ENCODE measurements at regions not wholly inside any gene's neighbourhood (a gene's known extent, or its start where the extent isn't known, plus 50 kb on each side); places are given as distances from the start of the nearest gene placed in this dataset.

GRCh38 chr2:62309465-62310091, 113.7 kb downstream of the B3GNT2 start:
- intact Hi-C loops (cut with micrococcal nuclease), result loop anchor here (10.0 kb wide), 1 partner anchor 315 kb away; no protein-coding TSS in a partner anchor
- Histone ChIP-seq H3K79me2 (ENCODE audit: insufficient read depth, low read length) (no peaks in the 10 kb centered on the region), H3K9me3 (ENCODE audit: control insufficient read depth in 1 of 2, insufficient read depth in 1 of 2, low read depth in 1 of 2, low read length in 2 of 2) (no peaks in the 10 kb centered on the region), H3K9ac (ENCODE audit: low read length) (no peak overlapping the region), H3K4me3 (replicated peaks in 1 of 2; ENCODE audit: low read depth in 1 of 2, low read length in 2 of 2) (no peak overlapping the region), H3K36me3 (ENCODE audit: control insufficient read depth in 1 of 2, insufficient read depth in 2 of 2, low read length in 2 of 2) (no peaks in the 10 kb centered on the region), H3K27ac (ENCODE audit: low read depth, low read length) (no peak overlapping the region), H3K27me3 (ENCODE audit: insufficient read depth, low read length) (no peaks in the 10 kb centered on the region), H2AFZ (ENCODE audit: low read depth, low read length, poor library complexity, severe bottlenecking) (no peak overlapping the region), H3K4me2 (ENCODE audit: low read length) (no peak overlapping the region), H3K9me2 (ENCODE audit: insufficient read depth) (no peaks in the 10 kb centered on the region), H3K4me1 (ENCODE audit: control insufficient read depth in 1 of 2, insufficient read depth in 2 of 2, low read length in 2 of 2) (peaks cover 35 to 48% of the 10 kb centered on the region in 2 experiments), H4K20me1 (ENCODE audit: insufficient read depth) (no peaks in the 10 kb centered on the region)
- DNase-seq (ENCODE audit: low read depth, low spot score) (no peak), ATAC-seq (no peak)
- ChIA-PET POLR2A (interaction anchor here (0.8 kb wide), 1 partner anchor 10 kb away, joined by 3 read pairs; no protein-coding TSS in a partner anchor), RAD21 (ENCODE audit: low non-redundant PET in 1 of 2, low total read pairs in 2 of 2, uncharacterized antibody in 2 of 2, unreplicated experiment in 2 of 2) (no interaction called here), CTCF (interaction anchor here (0.9 kb wide), 2 partner anchors 9 to 10 kb away, joined by 3 read pairs; no protein-coding TSS in a partner anchor)
- BruUV-seq (replicated peaks), result no TSS peak
- TF ChIP-seq ZNF274 (IDR thresholded peaks at IDR 0.05; ENCODE audit: low read depth, low read length), result no peak
- no peak for TF ChIP-seq CEBPB (IDR thresholded peaks at IDR 0.05; ENCODE audit: low read depth)
- no peak for TF ChIP-seq EZH2 (IDR thresholded peaks at IDR 0.05)
- TF ChIP-seq, protein P1, sequence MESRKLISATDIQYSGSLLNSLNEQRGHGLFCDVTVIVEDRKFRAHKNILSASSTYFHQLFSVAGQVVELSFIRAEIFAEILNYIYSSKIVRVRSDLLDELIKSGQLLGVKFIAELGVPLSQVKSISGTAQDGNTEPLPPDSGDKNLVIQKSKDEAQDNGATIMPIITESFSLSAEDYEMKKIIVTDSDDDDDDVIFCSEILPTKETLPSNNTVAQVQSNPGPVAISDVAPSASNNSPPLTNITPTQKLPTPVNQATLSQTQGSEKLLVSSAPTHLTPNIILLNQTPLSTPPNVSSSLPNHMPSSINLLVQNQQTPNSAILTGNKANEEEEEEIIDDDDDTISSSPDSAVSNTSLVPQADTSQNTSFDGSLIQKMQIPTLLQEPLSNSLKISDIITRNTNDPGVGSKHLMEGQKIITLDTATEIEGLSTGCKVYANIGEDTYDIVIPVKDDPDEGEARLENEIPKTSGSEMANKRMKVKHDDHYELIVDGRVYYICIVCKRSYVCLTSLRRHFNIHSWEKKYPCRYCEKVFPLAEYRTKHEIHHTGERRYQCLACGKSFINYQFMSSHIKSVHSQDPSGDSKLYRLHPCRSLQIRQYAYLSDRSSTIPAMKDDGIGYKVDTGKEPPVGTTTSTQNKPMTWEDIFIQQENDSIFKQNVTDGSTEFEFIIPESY (IDR thresholded peaks at IDR 0.05; ENCODE audit: extremely low read depth, insufficient replicate concordance, low read length), result no peak
- no peak for TF ChIP-seq ELF1 (IDR thresholded peaks at IDR 0.05; ENCODE audit: borderline replicate concordance, low read depth)
- no peak for TF ChIP-seq YY1 (IDR thresholded peaks at IDR 0.05; ENCODE audit: extremely low read depth, insufficient replicate concordance, low read depth, low read length)
- no peak for TF ChIP-seq SP1 (IDR thresholded peaks at IDR 0.05; ENCODE audit: low read depth)
- TF ChIP-seq, protein P2, sequence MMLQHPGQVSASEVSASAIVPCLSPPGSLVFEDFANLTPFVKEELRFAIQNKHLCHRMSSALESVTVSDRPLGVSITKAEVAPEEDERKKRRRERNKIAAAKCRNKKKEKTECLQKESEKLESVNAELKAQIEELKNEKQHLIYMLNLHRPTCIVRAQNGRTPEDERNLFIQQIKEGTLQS (IDR thresholded peaks at IDR 0.05), result no peak
- no peak for TF ChIP-seq SIN3A (IDR thresholded peaks at IDR 0.05; ENCODE audit: low read depth)
- TF ChIP-seq, protein P3, sequence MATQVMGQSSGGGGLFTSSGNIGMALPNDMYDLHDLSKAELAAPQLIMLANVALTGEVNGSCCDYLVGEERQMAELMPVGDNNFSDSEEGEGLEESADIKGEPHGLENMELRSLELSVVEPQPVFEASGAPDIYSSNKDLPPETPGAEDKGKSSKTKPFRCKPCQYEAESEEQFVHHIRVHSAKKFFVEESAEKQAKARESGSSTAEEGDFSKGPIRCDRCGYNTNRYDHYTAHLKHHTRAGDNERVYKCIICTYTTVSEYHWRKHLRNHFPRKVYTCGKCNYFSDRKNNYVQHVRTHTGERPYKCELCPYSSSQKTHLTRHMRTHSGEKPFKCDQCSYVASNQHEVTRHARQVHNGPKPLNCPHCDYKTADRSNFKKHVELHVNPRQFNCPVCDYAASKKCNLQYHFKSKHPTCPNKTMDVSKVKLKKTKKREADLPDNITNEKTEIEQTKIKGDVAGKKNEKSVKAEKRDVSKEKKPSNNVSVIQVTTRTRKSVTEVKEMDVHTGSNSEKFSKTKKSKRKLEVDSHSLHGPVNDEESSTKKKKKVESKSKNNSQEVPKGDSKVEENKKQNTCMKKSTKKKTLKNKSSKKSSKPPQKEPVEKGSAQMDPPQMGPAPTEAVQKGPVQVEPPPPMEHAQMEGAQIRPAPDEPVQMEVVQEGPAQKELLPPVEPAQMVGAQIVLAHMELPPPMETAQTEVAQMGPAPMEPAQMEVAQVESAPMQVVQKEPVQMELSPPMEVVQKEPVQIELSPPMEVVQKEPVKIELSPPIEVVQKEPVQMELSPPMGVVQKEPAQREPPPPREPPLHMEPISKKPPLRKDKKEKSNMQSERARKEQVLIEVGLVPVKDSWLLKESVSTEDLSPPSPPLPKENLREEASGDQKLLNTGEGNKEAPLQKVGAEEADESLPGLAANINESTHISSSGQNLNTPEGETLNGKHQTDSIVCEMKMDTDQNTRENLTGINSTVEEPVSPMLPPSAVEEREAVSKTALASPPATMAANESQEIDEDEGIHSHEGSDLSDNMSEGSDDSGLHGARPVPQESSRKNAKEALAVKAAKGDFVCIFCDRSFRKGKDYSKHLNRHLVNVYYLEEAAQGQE (IDR thresholded peaks at IDR 0.05; ENCODE audit: low read depth), result no peak
- TF ChIP-seq MAX (IDR thresholded peaks at IDR 0.05), result no peak
- no peak for TF ChIP-seq TCF7L2 (IDR thresholded peaks at IDR 0.05; ENCODE audit: borderline replicate concordance, extremely low read depth, insufficient read depth, insufficient read length)
- TF ChIP-seq POLR2AphosphoS5 (IDR thresholded peaks at IDR 0.05; ENCODE audit: low read depth, low read length), result no peak

Measured in HCT116 (cell line).